MCF 10A (cell line): ENCODE measurements at regions not wholly inside any gene's neighbourhood (a gene's known extent, or its start where the extent isn't known, plus 50 kb on each side); places are given as distances from the start of the nearest gene placed in this dataset.

Experiments
- BruUV-seq: library from RNA; stranded (reverse); fragments of 400-500 nt; replicated peaks from 2 replicates; lab custom pipeline; 2021; lab: Mats Ljungman, UMichigan
- CTCF ChIA-PET: fragments of 300-600 bp; sonication (Branson Sonifier 250); formaldehyde crosslinking; extraction: SDS; loops from one replicate; lab custom pipeline; 2021; ENCODE audit warnings: antibody characterized with exemption, inconsistent platforms; lab: Yijun Ruan, JAX
- POLR2A ChIA-PET: fragments of 300-600, 350-650 bp; sonication (Branson Sonifier 250); formaldehyde crosslinking; extraction: SDS; loops from one replicate; lab custom pipeline; 2020; ENCODE audit warnings: antibody characterized with exemption, inconsistent platforms; lab: Yijun Ruan, JAX
- DNase-seq: peaks from one replicate; pipeline ENCODE4 v3.0.0-alpha.2; 2018; ENCODE audit not compliant: unreplicated experiment
- H3K27ac Mint-ChIP-seq: one replicate; pipeline ENCODE4 v1.8.0; 2022; ENCODE audit warnings: mild to moderate bottlenecking, low read depth, mixed read lengths; ENCODE audit not compliant: unreplicated experiment
- H3K27me3 Mint-ChIP-seq: one replicate; pipeline ENCODE4 v1.8.0; 2022; ENCODE audit warnings: mixed read lengths; ENCODE audit not compliant: insufficient read depth, unreplicated experiment
- H3K36me3 Mint-ChIP-seq: one replicate; pipeline ENCODE4 v1.8.0; 2022; ENCODE audit warnings: mild to moderate bottlenecking, moderate library complexity, mixed read lengths; ENCODE audit not compliant: insufficient read depth, unreplicated experiment
- H3K4me1 Mint-ChIP-seq: one replicate; pipeline ENCODE4 v1.8.0; 2022; ENCODE audit warnings: mixed read lengths; ENCODE audit not compliant: insufficient read depth, unreplicated experiment
- H3K4me3 Mint-ChIP-seq: one replicate; pipeline ENCODE4 v1.8.0; 2022; ENCODE audit warnings: mild to moderate bottlenecking, moderate library complexity, mixed read lengths; ENCODE audit not compliant: unreplicated experiment
- H3K9me3 Mint-ChIP-seq: one replicate; pipeline ENCODE4 v1.8.0; 2022; ENCODE audit warnings: mixed read lengths; ENCODE audit not compliant: unreplicated experiment
- intact Hi-C: fragments of 100-400 bp; cut with micrococcal nuclease; formaldehyde crosslinking; loops from 2 replicates; pipeline ENCODE4 v1.14.1; 2022
- TF ChIP-seq, protein P1 (sequence below): fragments of 200-600 bp; IDR thresholded peaks from one replicate; pipeline ENCODE4 v1.8.0; 2022; ENCODE audit warnings: antibody characterized with exemption, mild to moderate bottlenecking; ENCODE audit not compliant: unreplicated experiment

- intact Hi-C loops, result no loop called here
- Mint-ChIP-seq H3K27ac (no peak overlapping the region), H3K9me3 (peaks cover 10% of the 10 kb centered on the region), H3K4me3 (no peak overlapping the region), H3K27me3 (no peaks in the 10 kb centered on the region), H3K36me3 (no peaks in the 10 kb centered on the region), H3K4me1 (no peaks in the 10 kb centered on the region)
- peak; percentile 38 for DNase-seq
- ChIA-PET POLR2A (no interaction called here), CTCF (interaction anchor here (0.6 kb wide), 2 partner anchors 835 to 1125 kb away, joined by 3 to 5 read pairs; no protein-coding TSS in a partner anchor)
- TF ChIP-seq, protein P1, sequence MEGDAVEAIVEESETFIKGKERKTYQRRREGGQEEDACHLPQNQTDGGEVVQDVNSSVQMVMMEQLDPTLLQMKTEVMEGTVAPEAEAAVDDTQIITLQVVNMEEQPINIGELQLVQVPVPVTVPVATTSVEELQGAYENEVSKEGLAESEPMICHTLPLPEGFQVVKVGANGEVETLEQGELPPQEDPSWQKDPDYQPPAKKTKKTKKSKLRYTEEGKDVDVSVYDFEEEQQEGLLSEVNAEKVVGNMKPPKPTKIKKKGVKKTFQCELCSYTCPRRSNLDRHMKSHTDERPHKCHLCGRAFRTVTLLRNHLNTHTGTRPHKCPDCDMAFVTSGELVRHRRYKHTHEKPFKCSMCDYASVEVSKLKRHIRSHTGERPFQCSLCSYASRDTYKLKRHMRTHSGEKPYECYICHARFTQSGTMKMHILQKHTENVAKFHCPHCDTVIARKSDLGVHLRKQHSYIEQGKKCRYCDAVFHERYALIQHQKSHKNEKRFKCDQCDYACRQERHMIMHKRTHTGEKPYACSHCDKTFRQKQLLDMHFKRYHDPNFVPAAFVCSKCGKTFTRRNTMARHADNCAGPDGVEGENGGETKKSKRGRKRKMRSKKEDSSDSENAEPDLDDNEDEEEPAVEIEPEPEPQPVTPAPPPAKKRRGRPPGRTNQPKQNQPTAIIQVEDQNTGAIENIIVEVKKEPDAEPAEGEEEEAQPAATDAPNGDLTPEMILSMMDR, result no peak
- no TSS peak for BruUV-seq
Measured at GRCh38 chr2:153543635-153544071, 65.1 kb upstream of the RPRM start.

GRCh38 chr2:153546358-153546757 is 67.8 kb upstream of the RPRM start:
- CTCF ChIA-PET, result no interaction called here
- Mint-ChIP-seq H3K36me3 (no peaks in the 10 kb centered on the region), H3K27ac (no peak overlapping the region), H3K4me1 (no peaks in the 10 kb centered on the region), H3K4me3 (no peak overlapping the region), H3K27me3 (no peaks in the 10 kb centered on the region), H3K9me3 (peaks cover 4% of the 10 kb centered on the region)
- BruUV-seq, result no TSS peak
- POLR2A ChIA-PET, result no interaction called here
- intact Hi-C loops, result no loop called here
- TF ChIP-seq, protein P1, result no peak
- DNase-seq, result no peak

DNA sequence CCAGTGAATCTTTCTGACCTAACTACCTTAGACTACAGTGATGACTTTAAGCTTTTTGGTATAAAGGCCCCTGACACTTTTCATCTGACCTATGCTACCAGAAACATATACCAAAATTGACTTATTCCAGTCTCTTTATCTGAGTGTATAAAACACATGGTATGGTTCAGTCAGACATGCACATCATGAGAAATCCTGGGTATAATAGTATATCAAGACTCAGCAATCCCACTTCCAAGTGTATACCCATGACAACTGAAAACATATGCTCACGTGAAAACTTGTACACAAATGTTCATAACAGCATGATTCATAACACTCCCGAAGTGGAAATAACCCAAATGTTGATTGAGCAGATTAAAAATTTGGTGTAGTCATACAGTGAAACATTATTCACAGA is 70.0 kb upstream of the RPRM start:
- no peaks in the 10 kb centered on the region for H3K4me1 Mint-ChIP-seq
- H3K4me3 Mint-ChIP-seq, result no peak overlapping the region
- no TSS peak for BruUV-seq
- no peak for DNase-seq
- H3K27ac Mint-ChIP-seq, result no peak overlapping the region
- POLR2A ChIA-PET, result no interaction called here
- intact Hi-C loops, result no loop called here
- CTCF ChIA-PET, result no interaction called here
- H3K9me3 Mint-ChIP-seq, result no peaks in the 10 kb centered on the region
- H3K36me3 Mint-ChIP-seq, result no peaks in the 10 kb centered on the region
- TF ChIP-seq, protein P1, result no peak
- H3K27me3 Mint-ChIP-seq, result no peaks in the 10 kb centered on the region

GRCh38 chr2:153551698-153552097 is 73.1 kb upstream of the RPRM start:
- CTCF ChIA-PET, result no interaction called here
- no peaks in the 10 kb centered on the region for H3K9me3 Mint-ChIP-seq
- no peak for DNase-seq
- no peaks in the 10 kb centered on the region for H3K27me3 Mint-ChIP-seq
- H3K27ac Mint-ChIP-seq, result no peak overlapping the region
- POLR2A ChIA-PET, result no interaction called here
- no peak overlapping the region for H3K4me3 Mint-ChIP-seq
- TF ChIP-seq, protein P1, result no peak
- intact Hi-C loops, result no loop called here
- H3K4me1 Mint-ChIP-seq, result no peaks in the 10 kb centered on the region
- BruUV-seq, result no TSS peak
- no peaks in the 10 kb centered on the region for H3K36me3 Mint-ChIP-seq
